Endothelial cell of umbilical vein (primary cell): ENCODE measurements at regions not wholly inside any gene's neighbourhood (a gene's known extent, or its start where the extent isn't known, plus 50 kb on each side); places are given as distances from the start of the nearest gene placed in this dataset.

Experiments
- CTCF ChIP-seq, 2 donors: IDR thresholded peaks; 1 replicate in 1 of 2; 2 replicates in 1 of 2; pipeline ENCODE4 v1.5.1; 2011; ENCODE audit warnings: low read length in 2 of 2, mild to moderate bottlenecking in 2 of 2, moderate library complexity in 2 of 2, control low read depth in 1 of 2, inconsistent platforms in 1 of 2, low read depth in 1 of 2; ENCODE audit not compliant: insufficient read depth in 1 of 2; ENCODE audit errors: extremely low read depth in 1 of 2
- POLR2AphosphoS5 ChIP-seq: IDR thresholded peaks from 2 replicates; pipeline ENCODE4 v1.6.1; 2012; ENCODE audit warnings: low read depth, mild to moderate bottlenecking, control low read depth, low read length, moderate library complexity; ENCODE audit not compliant: insufficient read depth

DNA sequence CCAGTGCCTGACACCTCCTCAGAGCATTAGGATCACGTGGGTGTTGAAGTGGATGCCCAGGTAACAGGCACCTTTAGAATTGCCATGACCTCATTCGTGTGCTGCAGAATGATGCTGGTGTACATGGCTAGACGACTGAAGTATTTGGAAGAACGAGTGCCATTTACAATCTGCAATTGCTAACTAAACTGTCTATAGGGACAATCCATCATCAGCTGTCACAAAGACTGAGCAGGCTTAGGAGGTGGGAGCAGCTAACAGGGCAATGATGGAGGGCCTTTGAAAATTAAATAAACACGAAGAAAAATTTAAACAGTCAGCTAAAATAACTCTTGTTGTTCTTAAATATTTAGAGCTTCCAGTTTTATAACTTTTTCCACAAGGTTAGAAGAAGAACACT is 375.8 kb downstream of the GADD45G start:
- TF ChIP-seq POLR2AphosphoS5, result no peak
- no peak for TF ChIP-seq CTCF (IDR thresholded peaks at IDR 0.05; ENCODE audit: extremely low read depth in 1 of 2, insufficient read depth in 1 of 2, low read depth in 1 of 2, low read length in 2 of 2)
